ENCODE measurements at regions not wholly inside any gene's neighbourhood (a gene's known extent, or its start where the extent isn't known, plus 50 kb on each side); places are given as distances from the start of the nearest gene placed in this dataset.

DNA sequence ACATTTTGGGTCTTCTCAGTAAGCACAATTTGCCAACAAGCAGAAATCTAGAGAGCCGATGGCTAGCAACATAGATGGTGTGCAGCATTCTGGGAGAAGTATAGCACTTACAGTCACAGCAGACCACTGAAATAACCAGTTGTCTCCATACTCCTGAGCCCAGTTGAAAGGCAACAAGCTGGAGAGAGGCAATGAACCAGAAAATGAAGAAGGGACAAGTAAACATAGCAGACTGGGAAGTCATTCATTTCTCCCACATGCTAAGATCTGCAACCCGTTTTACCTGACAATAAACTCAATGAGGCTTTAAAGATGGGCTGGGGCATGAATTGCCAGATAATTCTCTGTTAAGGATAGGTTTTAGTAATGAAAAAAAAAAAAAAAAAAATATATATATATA, 575.6 kb upstream of the GRAMD2B start:
- 94 to 97% methylated on average over 2 of the region's 2 CpGs for WGBS, 2 donors
- H3K4me3 ChIP-seq, result no peak overlapping the region
- no peaks in the 10 kb centered on the region for H3K36me3 ChIP-seq

GRCh38 chr5:125848751-125849150, 574.5 kb upstream of the GRAMD2B start:
- no peak for DNase-seq (ENCODE audit: low spot score in 2 of 2)
- no peaks in the 10 kb centered on the region for H3K4me1 ChIP-seq
- WGBS, 2 donors, result 91 to 93% methylated on average over 2 of the region's 2 CpGs
- no peaks in the 10 kb centered on the region for H3K36me3 ChIP-seq
- no peak overlapping the region for H3K27ac ChIP-seq
- H3K9me3 ChIP-seq, result no peaks in the 10 kb centered on the region
- H3K27me3 ChIP-seq, result no peaks in the 10 kb centered on the region
- TF ChIP-seq EP300 (IDR thresholded peaks at IDR 0.05) (no peak), CTCF (IDR thresholded peaks at IDR 0.05) (no peak), POLR2A (IDR thresholded peaks at IDR 0.05) (no peak)
- no peak overlapping the region for H3K4me3 ChIP-seq

More for the DNA sequence above, 575.6 kb upstream of the GRAMD2B start:
- Histone ChIP-seq H3K27ac (no peak overlapping the region), H3K27me3 (no peaks in the 10 kb centered on the region), H3K9me3 (peaks cover 0 to 9% (median 0%) of the 10 kb centered on the region in 4 donors), H3K4me1 (no peaks in the 10 kb centered on the region)
- no peak for DNase-seq (ENCODE audit: low spot score in 2 of 2)
- TF ChIP-seq EP300 (IDR thresholded peaks at IDR 0.05) (no peak), CTCF (IDR thresholded peaks at IDR 0.05) (no peak), POLR2A (IDR thresholded peaks at IDR 0.05) (no peak)

DNA sequence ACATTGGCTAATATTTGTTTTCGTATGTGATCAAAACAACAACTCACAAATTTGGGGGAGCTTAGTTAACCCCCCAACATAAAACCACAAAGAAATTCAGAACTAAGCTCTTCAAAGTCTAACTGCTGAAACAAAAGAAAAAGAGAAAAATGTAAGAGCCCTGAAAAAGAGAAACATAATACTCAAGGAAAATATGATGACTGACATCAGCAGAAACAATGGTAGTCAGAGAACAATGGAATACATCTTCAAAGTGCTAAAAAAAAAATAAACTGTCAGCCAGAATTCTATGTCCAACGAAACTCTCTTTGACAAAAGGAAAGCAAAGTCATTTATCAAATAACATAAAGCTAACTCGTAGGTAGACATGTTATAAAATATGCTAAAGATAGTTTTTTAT, 566.3 kb upstream of the GRAMD2B start:
- 51 to 58% methylated on average over 3 of the region's 3 CpGs for WGBS, 2 donors
- Histone ChIP-seq H3K4me1 (no peaks in the 10 kb centered on the region), H3K9me3 (peaks cover 0 to 13% (median 3%) of the 10 kb centered on the region in 4 donors)

DNA sequence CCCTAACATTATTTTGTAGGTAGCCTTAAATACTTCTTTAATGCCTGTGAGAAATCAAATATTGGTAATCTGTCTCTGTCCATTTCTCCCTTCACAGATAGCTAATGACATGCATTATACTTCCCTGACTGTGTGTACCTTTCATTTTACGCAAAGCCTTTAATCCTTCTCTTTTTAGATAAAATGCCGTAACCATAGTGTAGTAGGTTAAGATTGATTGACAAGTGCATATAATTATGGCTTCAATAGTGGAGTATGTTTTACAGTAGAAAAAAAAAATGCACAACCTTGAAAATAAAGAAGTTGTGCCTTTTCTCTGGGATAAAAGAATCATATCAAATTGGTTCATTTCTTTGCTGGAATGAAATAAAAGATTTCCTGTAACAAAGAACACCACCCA, 559.6 kb upstream of the GRAMD2B start:
- no peak for TF ChIP-seq EP300 (IDR thresholded peaks at IDR 0.05)
- no peak for TF ChIP-seq POLR2A (IDR thresholded peaks at IDR 0.05)
- no peak for TF ChIP-seq CTCF (IDR thresholded peaks at IDR 0.05)
- DNase-seq (ENCODE audit: low spot score in 2 of 2), result no peak
- 95 to 99% methylated on average over 2 of the region's 2 CpGs for WGBS, 2 donors
- no peaks in the 10 kb centered on the region for H3K4me1 ChIP-seq
- H3K27me3 ChIP-seq, result no peaks in the 10 kb centered on the region
- no peak overlapping the region for H3K27ac ChIP-seq
- H3K36me3 ChIP-seq, result no peaks in the 10 kb centered on the region
- H3K9me3 ChIP-seq, result peaks cover 0 to under 1% (median 0%) of the 10 kb centered on the region in 4 donors
- H3K4me3 ChIP-seq, result no peak overlapping the region

More for the DNA sequence above, 566.3 kb upstream of the GRAMD2B start:
- no peak overlapping the region for H3K4me3 ChIP-seq
- no peak for DNase-seq (ENCODE audit: low spot score in 2 of 2)
- no peak overlapping the region for H3K27ac ChIP-seq
- no peaks in the 10 kb centered on the region for H3K27me3 ChIP-seq
- H3K36me3 ChIP-seq, result no peaks in the 10 kb centered on the region
- TF ChIP-seq EP300 (IDR thresholded peaks at IDR 0.05) (no peak), CTCF (IDR thresholded peaks at IDR 0.05) (no peak), POLR2A (IDR thresholded peaks at IDR 0.05) (no peak)

- Histone ChIP-seq H3K36me3 (no peaks in the 10 kb centered on the region), H3K4me1 (no peaks in the 10 kb centered on the region), H3K27ac (no peak overlapping the region), H3K27me3 (no peaks in the 10 kb centered on the region), H3K4me3 (no peak overlapping the region), H3K9me3 (no peaks in the 10 kb centered on the region)
- DNase-seq (ENCODE audit: low spot score in 2 of 2), result no peak
- TF ChIP-seq POLR2A (IDR thresholded peaks at IDR 0.05) (no peak), EP300 (IDR thresholded peaks at IDR 0.05) (no peak), CTCF (IDR thresholded peaks at IDR 0.05) (no peak)
- 27 to 28% methylated on average over 4 of the region's 4 CpGs for WGBS, 2 donors
Observed at GRCh38 chr5:125865166-125865815, 557.9 kb upstream of the GRAMD2B start.

All from tibial nerve (tissue), 4 donors.